AG04450 (cell line): ENCODE measurements at regions not wholly inside any gene's neighbourhood (a gene's known extent, or its start where the extent isn't known, plus 50 kb on each side); places are given as distances from the start of the nearest gene placed in this dataset.

Experiments used
- CTCF ChIA-PET: fragments of 300-600, 350-600 bp; formaldehyde crosslinking; extraction: SDS; loops from one replicate; lab custom pipeline; 2022; ENCODE audit warnings: antibody characterized with exemption, inconsistent platforms; lab: Charles Lee
- POLR2A ChIA-PET: fragments of 350-600 bp; formaldehyde crosslinking; extraction: SDS; loops from one replicate; lab custom pipeline; 2021; ENCODE audit warnings: antibody characterized with exemption, inconsistent platforms; lab: Yijun Ruan, JAX
- DNase-seq: peaks from one replicate; pipeline ENCODE4 v3.0.0-alpha.2; 2011; ENCODE audit warnings: low read depth, low spot score
- H3K27ac ChIP-seq: one replicate; pipeline ENCODE4 v1.5.1; 2012; ENCODE audit warnings: low read depth, low read length, control low read depth
- H3K27me3 ChIP-seq: one replicate; pipeline ENCODE4 v1.6.0; 2012; ENCODE audit warnings: low read length; ENCODE audit not compliant: control insufficient read depth, insufficient read depth
- H3K4me3 ChIP-seq: 2 replicates; pipeline ENCODE4 v1.5.1; 2011; ENCODE audit warnings: mild to moderate bottlenecking, low read depth, low read length, control low read depth
- H3K9me3 ChIP-seq: 2 replicates; pipeline ENCODE4 v1.5.1; 2012; ENCODE audit warnings: low read length; ENCODE audit not compliant: control insufficient read depth, insufficient read depth
- TF ChIP-seq, protein P1 (sequence below): IDR thresholded peaks from 2 replicates; pipeline ENCODE4 v1.5.1; 2011; ENCODE audit warnings: low read depth, low read length, control low read depth, inconsistent platforms

DNA sequence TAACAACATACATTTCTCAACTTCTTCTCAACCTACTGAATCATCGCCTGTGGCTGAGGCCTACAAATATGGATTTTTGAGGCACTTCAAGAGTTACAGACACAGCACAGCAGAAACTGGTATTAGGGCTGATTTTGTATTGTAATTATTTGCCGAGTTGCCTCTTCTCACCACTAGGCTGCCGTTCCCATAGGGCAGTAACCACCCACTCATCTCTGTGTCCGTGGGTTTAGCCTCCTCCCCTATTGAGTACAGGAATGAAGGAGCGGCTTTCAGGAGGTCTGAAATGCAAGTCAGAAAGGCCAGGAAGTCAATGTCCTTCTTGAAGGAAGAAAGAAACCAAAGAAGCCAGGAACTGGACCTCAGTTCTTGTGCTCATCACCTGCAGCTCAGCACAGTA lies 220.8 kb downstream of the MTHFS start:
- no peak for DNase-seq
- no peak overlapping the region for H3K27ac ChIP-seq
- CTCF ChIA-PET: no interaction called here
- no peak overlapping the region for H3K4me3 ChIP-seq
- H3K27me3 ChIP-seq: no peaks in the 10 kb centered on the region
- POLR2A ChIA-PET: no interaction called here
- no peaks in the 10 kb centered on the region for H3K9me3 ChIP-seq
- TF ChIP-seq, protein P1, sequence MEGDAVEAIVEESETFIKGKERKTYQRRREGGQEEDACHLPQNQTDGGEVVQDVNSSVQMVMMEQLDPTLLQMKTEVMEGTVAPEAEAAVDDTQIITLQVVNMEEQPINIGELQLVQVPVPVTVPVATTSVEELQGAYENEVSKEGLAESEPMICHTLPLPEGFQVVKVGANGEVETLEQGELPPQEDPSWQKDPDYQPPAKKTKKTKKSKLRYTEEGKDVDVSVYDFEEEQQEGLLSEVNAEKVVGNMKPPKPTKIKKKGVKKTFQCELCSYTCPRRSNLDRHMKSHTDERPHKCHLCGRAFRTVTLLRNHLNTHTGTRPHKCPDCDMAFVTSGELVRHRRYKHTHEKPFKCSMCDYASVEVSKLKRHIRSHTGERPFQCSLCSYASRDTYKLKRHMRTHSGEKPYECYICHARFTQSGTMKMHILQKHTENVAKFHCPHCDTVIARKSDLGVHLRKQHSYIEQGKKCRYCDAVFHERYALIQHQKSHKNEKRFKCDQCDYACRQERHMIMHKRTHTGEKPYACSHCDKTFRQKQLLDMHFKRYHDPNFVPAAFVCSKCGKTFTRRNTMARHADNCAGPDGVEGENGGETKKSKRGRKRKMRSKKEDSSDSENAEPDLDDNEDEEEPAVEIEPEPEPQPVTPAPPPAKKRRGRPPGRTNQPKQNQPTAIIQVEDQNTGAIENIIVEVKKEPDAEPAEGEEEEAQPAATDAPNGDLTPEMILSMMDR: 0 out of 2 replicates have a peak, but pooled peaks have one; percentile 5

DNA sequence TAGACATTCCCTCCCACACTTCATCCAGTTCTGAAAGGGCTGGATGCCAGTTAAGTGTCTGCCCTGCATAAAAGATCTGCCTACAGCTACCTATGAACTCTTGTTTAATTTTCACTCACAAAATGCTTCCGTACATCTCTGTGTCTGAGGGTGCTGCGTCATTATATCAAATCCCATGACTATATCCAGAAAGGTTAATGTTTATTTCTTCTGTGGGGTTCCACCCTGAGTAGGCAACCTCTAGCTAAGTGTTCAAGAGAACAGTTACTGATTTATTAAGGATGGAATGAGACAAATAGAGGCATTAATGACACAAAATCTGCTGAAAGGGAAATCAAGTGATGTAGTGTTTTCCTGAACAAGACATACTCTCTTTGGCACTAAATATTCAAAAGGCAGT lies 220.2 kb downstream of the MTHFS start:
- TF ChIP-seq, protein P1: no peak
- H3K27ac ChIP-seq: no peak overlapping the region
- DNase-seq: no peak
- ChIA-PET CTCF (interaction anchor here (0.8 kb wide), 1 partner anchor 173 kb away, joined by 3 read pairs; no protein-coding TSS in a partner anchor), POLR2A (no interaction called here)
- no peaks in the 10 kb centered on the region for H3K9me3 ChIP-seq
- no peak overlapping the region for H3K4me3 ChIP-seq
- no peaks in the 10 kb centered on the region for H3K27me3 ChIP-seq

DNA sequence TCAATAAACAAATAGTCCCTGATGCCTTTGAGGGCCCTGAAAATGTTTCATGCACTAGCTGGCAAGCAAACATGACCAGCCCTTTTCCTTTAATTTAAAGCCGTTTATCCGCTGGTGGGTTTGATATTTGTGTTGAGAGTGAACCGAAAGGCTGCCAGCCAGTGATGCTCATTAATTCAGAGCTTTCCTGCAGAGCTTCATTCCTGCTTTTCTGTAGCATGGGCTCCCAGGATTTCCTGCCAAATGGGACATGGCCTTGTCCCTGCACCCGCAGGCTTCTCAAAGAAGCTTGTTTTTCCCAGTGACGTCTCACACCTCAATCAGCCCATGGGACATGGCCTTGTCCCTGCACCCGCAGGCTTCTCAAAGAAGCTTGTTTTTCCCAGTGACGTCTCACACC lies 219.6 kb downstream of the MTHFS start:
- ChIA-PET POLR2A (no interaction called here), CTCF (interaction anchor here (0.8 kb wide), 1 partner anchor 173 kb away, joined by 3 read pairs; no protein-coding TSS in a partner anchor)
- no peaks in the 10 kb centered on the region for H3K27me3 ChIP-seq
- H3K27ac ChIP-seq: no peak overlapping the region
- TF ChIP-seq, protein P1: no peak
- no peak for DNase-seq
- no peaks in the 10 kb centered on the region for H3K9me3 ChIP-seq
- no peak overlapping the region for H3K4me3 ChIP-seq

DNA sequence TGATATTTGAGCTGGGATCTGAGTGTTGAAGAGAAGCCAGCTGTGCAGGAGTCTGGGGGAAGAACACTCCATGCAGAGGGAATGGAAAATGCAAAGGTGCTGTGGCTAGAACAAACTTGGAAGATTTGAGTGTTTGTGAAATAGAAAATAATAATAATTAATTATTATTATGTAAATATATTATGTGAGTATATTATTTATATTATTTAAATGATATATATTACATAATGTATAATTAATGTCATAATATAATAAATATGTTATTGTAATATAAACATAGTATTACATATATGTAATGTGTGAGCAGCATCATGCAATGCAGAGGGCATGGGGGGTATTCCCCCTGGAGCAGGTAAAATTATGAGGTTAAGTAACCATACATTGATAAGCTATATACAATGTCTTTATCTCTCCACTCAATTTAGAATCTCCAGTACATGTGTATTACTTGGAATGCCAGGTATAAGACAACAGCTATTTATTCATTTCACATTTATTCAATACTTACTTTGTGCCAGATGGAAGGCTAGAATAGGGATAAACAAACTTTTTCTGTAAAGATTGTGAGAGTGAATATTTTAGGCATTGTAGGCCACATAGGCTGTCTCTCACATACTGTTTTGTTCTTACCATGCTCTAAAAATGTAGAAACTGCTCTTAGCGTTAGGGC lies 218.6 kb downstream of the MTHFS start:
- no peaks in the 10 kb centered on the region for H3K27me3 ChIP-seq
- ChIA-PET CTCF (interaction anchor here (0.9 kb wide), 1 partner anchor 176 kb away, joined by 3 read pairs; no protein-coding TSS in a partner anchor), POLR2A (no interaction called here)
- no peak for DNase-seq
- TF ChIP-seq, protein P1: no peak
- H3K27ac ChIP-seq: no peak overlapping the region
- no peak overlapping the region for H3K4me3 ChIP-seq
- no peaks in the 10 kb centered on the region for H3K9me3 ChIP-seq

GRCh38 chr15:79680720-79681119 lies 216.1 kb downstream of the MTHFS start:
- no peaks in the 10 kb centered on the region for H3K27me3 ChIP-seq
- DNase-seq: peak; percentile 46
- CTCF ChIA-PET: interaction anchor here (0.6 kb wide), 1 partner anchor 173 kb away, joined by 3 read pairs; no protein-coding TSS in a partner anchor
- H3K4me3 ChIP-seq: no peak overlapping the region
- POLR2A ChIA-PET: no interaction called here
- TF ChIP-seq, protein P1: no peak
- H3K9me3 ChIP-seq: no peaks in the 10 kb centered on the region
- peak overlapping the region; percentile 52 for H3K27ac ChIP-seq
